PFSK-1 (cell line): ENCODE measurements at regions not wholly inside any gene's neighbourhood (a gene's known extent, or its start where the extent isn't known, plus 50 kb on each side); places are given as distances from the start of the nearest gene placed in this dataset.

Experiments
- FOXP2 ChIP-seq: optimal IDR thresholded peaks from 2 replicates; pipeline ENCODE3; 2011; ENCODE audit warnings: borderline replicate concordance, control low read depth, inconsistent platforms; ENCODE audit not compliant: insufficient read depth; ENCODE audit errors: extremely low read length, extremely low read depth
- POLR2AphosphoS5 ChIP-seq: IDR thresholded peaks from 2 replicates; pipeline ENCODE4 v1.6.1; 2012; ENCODE audit warnings: low read depth, mild to moderate bottlenecking, control low read depth, low read length, moderate library complexity
- REST ChIP-seq, 2 experiments: IDR thresholded peaks; 2 replicates each; pipeline versions ENCODE4 v1.6.1 to v1.8.0; 2011 to 2012; ENCODE audit warnings: low read depth in 2 of 2, low read length in 2 of 2, control low read depth in 1 of 2, inconsistent platforms in 1 of 2, mild to moderate bottlenecking in 1 of 2, moderate library complexity in 1 of 2; ENCODE audit not compliant: insufficient read depth in 1 of 2
- SIN3A ChIP-seq: IDR thresholded peaks from 2 replicates; pipeline ENCODE4 v1.6.1; 2012; ENCODE audit warnings: mild to moderate bottlenecking, low read length, moderate library complexity, borderline replicate concordance; ENCODE audit not compliant: insufficient read depth
- TAF1 ChIP-seq: IDR thresholded peaks from 2 replicates; pipeline ENCODE4 v1.6.1; 2012; ENCODE audit warnings: low read length, control low read depth, borderline replicate concordance; ENCODE audit not compliant: insufficient read depth

- no peak for TF ChIP-seq REST (IDR thresholded peaks at IDR 0.05; ENCODE audit: insufficient read depth in 1 of 2, low read depth in 2 of 2, low read length in 2 of 2)
- no peak for TF ChIP-seq SIN3A
- no peak for TF ChIP-seq FOXP2
- TF ChIP-seq TAF1: no peak
- no peak for TF ChIP-seq POLR2AphosphoS5
Observed at GRCh38 chr11:122181893-122182292, 65.9 kb upstream of the BLID start.

GRCh38 chr11:122181372-122181771 is 65.4 kb upstream of the BLID start:
- no peak for TF ChIP-seq TAF1
- no peak for TF ChIP-seq POLR2AphosphoS5
- no peak for TF ChIP-seq FOXP2
- TF ChIP-seq SIN3A: no peak
- TF ChIP-seq REST (IDR thresholded peaks at IDR 0.05; ENCODE audit: insufficient read depth in 1 of 2, low read depth in 2 of 2, low read length in 2 of 2): no peak

- TF ChIP-seq REST (IDR thresholded peaks at IDR 0.05; ENCODE audit: insufficient read depth in 1 of 2, low read depth in 2 of 2, low read length in 2 of 2): no peak
- no peak; the same call in 1 of the 2 replicates for TF ChIP-seq SIN3A
- TF ChIP-seq POLR2AphosphoS5: no peak
- no peak for TF ChIP-seq FOXP2
- no peak for TF ChIP-seq TAF1
Observed at GRCh38 chr11:122179961-122180834, 64.2 kb upstream of the BLID start.

GRCh38 chr11:122178795-122179194 is 62.8 kb upstream of the BLID start:
- TF ChIP-seq TAF1 (no peak), REST (IDR thresholded peaks at IDR 0.05; ENCODE audit: insufficient read depth in 1 of 2, low read depth in 2 of 2, low read length in 2 of 2) (no peak), FOXP2 (no peak), SIN3A (no peak), POLR2AphosphoS5 (no peak)
